Right lobe of liver (tissue), 6 donors: ENCODE measurements at regions not wholly inside any gene's neighbourhood (a gene's known extent, or its start where the extent isn't known, plus 50 kb on each side); places are given as distances from the start of the nearest gene placed in this dataset.

Experiments used
- ATAC-seq, 4 donors: fragments of 200-7000 bp; cut with Tn5 transposase; one replicate each; pipeline ENCODE4 v1.9.1; 2020; ENCODE audit warnings: mild to moderate bottlenecking in 4 of 4, moderate library complexity in 4 of 4
- DNase-seq, 3 donors: peaks; one replicate each; pipeline ENCODE4 v3.0.0-alpha.2; 2020
- H3K27ac ChIP-seq, 3 donors: fragments of 200-600 bp; one replicate each; pipeline ENCODE4 v1.8.0; 2022
- H3K27me3 ChIP-seq, 2 donors: fragments of 200-600 bp; one replicate each; pipeline ENCODE4 v1.8.0; 2022
- H3K36me3 ChIP-seq, 4 donors: fragments of 200-600 bp; sonication (generic) in 1 of 4; one replicate each; pipeline versions ENCODE4 v1.5.1 to v1.8.0; 2017 to 2022; ENCODE audit warnings: control low read depth in 1 of 4
- H3K4me1 ChIP-seq, 4 donors: fragments of 200-600 bp; sonication (generic) in 1 of 4; one replicate each; pipeline versions ENCODE4 v1.5.1 to v1.8.0; 2017 to 2022; ENCODE audit warnings: control low read depth in 1 of 4
- H3K4me3 ChIP-seq, 3 donors: fragments of 200-600 bp; one replicate each; pipeline ENCODE4 v1.8.0; 2022
- H3K9me3 ChIP-seq, 4 donors: fragments of 200-600 bp; sonication (generic) in 1 of 4; one replicate each; pipeline versions ENCODE4 v1.5.1 to v1.8.0; 2017 to 2022; ENCODE audit warnings: control low read depth in 1 of 4
- POLR2A ChIP-seq: fragments of 450-650 bp; IDR thresholded peaks from one replicate; pipeline ENCODE4 v1.6.1; 2017; ENCODE audit warnings: antibody characterized with exemption, mild to moderate bottlenecking
- WGBS: methylation state at CpG from one replicate; pipeline ENCODE4 v1.1.6; 2018; ENCODE audit warnings: low coverage, low lambda C conversion rate; ENCODE audit not compliant: insufficient coverage; ENCODE audit errors: missing lambda C conversion rate; 5-methylcytosine and 5-hydroxymethylcytosine counted together
- intact Hi-C, 2 donors: fragments of 100-400 bp; cut with DNase I; formaldehyde crosslinking; loops; one replicate each; pipeline versions ENCODE4 v1.11.2 to v1.14.1; 2022
- TF ChIP-seq, protein P1 (sequence below), 4 donors: fragments of 200-600 bp in 3 of 4; fragments of 450-650 bp in 1 of 4; IDR thresholded peaks; one replicate each; pipeline versions ENCODE4 v1.5.1 to v1.8.0; 2016 to 2022; ENCODE audit warnings: antibody characterized with exemption in 4 of 4, mild to moderate bottlenecking in 2 of 4
- donor health status: DM: no; HTN: yes; CAD: no.
- donor health status: DM: no; HTN: no; CAD: no.
- donor health status: DM: no; HTN: no; CAD: no.
- donor health status: DM: no; HTN: yes; CAD: no.
- donor health status: DM: no; HTN: yes; CAD: no.

- WGBS, result 64% methylated on average over 10 of the region's 10 CpGs
- Histone ChIP-seq H3K27ac (peak overlapping the region; percentile 31 to 83 (median 65)), H3K4me3 (peak overlapping the region in 2 of 3 donors; percentile 40 to 55), H3K4me1 (peaks cover 0 to 17% (median 5%) of the 10 kb centered on the region in 4 donors), H3K27me3 (peaks cover 0 to 10% of the 10 kb centered on the region in 2 donors), H3K36me3 (no peaks in the 10 kb centered on the region), H3K9me3 (no peaks in the 10 kb centered on the region)
- no peak for TF ChIP-seq POLR2A
- TF ChIP-seq, protein P1, sequence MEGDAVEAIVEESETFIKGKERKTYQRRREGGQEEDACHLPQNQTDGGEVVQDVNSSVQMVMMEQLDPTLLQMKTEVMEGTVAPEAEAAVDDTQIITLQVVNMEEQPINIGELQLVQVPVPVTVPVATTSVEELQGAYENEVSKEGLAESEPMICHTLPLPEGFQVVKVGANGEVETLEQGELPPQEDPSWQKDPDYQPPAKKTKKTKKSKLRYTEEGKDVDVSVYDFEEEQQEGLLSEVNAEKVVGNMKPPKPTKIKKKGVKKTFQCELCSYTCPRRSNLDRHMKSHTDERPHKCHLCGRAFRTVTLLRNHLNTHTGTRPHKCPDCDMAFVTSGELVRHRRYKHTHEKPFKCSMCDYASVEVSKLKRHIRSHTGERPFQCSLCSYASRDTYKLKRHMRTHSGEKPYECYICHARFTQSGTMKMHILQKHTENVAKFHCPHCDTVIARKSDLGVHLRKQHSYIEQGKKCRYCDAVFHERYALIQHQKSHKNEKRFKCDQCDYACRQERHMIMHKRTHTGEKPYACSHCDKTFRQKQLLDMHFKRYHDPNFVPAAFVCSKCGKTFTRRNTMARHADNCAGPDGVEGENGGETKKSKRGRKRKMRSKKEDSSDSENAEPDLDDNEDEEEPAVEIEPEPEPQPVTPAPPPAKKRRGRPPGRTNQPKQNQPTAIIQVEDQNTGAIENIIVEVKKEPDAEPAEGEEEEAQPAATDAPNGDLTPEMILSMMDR (IDR thresholded peaks at IDR 0.05), result no peak
- DNase-seq (no peak), ATAC-seq (no peak)
- intact Hi-C loops, result no loop called here
These were observed 91.2 kb upstream of the SIRPA start for GRCh38 chr20:1803932-1804501.

DNA sequence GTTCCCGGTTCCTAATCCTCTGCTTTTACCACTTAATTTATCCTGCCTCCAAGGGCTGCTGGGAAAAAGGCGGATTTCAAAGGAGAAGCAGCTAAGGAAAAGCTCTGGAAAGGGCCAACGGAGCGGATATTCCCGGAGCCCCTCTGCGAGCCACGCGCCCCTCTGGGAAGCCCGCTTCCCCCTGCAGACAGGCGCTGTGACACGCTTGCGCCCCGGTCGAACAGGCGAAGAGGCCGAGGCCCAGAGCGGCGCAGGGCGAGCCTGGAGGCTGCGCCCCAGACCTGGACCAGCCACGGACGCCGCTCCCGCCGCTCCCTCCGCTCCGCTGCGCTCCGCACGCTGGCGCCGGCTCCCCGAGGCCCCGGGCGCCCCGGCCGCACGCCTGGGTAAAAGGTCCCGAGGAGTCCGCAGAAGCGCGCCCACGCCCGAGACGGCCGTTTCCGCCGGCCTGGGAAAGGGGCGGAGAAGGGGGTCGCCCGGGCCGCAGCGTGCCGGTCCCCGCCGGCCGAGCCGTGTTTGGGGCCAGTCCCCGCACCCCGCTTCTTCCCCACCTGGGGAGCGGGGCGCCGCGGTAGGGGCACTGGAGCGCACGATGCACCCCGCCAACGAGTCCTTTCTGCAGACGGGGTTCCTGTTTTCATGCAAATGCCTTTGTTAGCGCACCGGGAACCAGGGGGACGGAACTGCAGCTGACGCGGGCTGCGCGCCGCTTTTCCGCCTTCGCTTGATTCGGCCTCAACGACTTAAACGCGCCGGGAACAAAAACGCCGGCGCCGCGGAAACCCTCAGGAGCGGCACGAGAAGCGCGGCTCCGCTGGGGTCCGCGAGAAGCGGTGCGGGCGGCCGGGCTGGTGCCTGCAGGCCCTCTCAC, 91.9 kb upstream of the SIRPA start:
- Histone ChIP-seq H3K27me3 (peaks cover 0 to 10% of the 10 kb centered on the region in 2 donors), H3K4me1 (peaks cover 0 to 17% (median 5%) of the 10 kb centered on the region in 4 donors), H3K36me3 (no peaks in the 10 kb centered on the region), H3K4me3 (peak overlapping the region; percentile 40 to 55 (median 44)), H3K9me3 (no peaks in the 10 kb centered on the region), H3K27ac (peak overlapping the region; percentile 39 to 83 (median 65))
- TF ChIP-seq, protein P1 (IDR thresholded peaks at IDR 0.05), result no peak
- TF ChIP-seq POLR2A, result peak; percentile 37
- 3% methylated on average over 10 of the region's 100 CpGs for WGBS
- peak; percentile 72 to 75 (median 74) for DNase-seq
- intact Hi-C loops, result no loop called here
- peak; percentile 53 to 68 (median 58) for ATAC-seq

DNA sequence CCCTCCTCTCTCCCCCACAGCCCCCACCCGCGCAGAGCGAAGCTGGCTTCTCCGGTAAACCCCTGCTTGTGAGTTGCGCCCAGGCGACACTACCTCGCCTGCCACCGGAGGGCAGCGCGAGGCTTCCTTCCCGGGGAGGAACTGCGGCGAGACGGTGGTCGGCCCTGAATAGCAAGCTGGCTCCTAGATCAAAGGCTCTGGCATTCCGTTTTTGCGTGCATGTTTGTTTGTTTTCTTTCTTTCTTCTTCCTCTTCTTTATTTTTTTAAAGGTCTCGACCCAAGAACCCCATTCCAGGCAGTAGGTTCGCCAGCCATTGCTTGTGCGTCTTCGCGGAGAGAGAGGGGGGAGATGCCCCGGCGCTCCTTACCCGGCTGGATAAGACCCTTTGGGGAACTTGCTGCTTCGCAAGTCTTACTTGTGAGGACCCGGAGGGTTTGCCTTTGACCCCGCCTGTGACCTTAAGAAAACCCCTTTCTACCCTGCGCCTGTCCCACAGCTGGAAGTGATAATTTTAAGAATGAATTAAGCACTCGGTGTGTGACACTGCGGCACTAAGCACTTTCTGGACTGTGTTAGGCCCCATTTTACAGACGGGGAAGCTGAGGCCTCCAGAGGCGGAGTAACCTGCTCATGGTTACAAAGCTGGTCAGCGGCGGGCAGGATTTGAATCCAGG, 92.7 kb upstream of the SIRPA start:
- Histone ChIP-seq H3K36me3 (no peaks in the 10 kb centered on the region), H3K4me1 (peaks cover 0 to 17% (median 5%) of the 10 kb centered on the region in 4 donors), H3K27ac (peak overlapping the region in 2 of 3 donors; percentile 65 to 83), H3K9me3 (no peaks in the 10 kb centered on the region), H3K27me3 (peaks cover 0 to 10% of the 10 kb centered on the region in 2 donors), H3K4me3 (peak overlapping the region; percentile 40 to 55 (median 44))
- 2% methylated on average over 33 of the region's 35 CpGs for WGBS
- DNase-seq, result peak; percentile 61 to 81 (median 79)
- intact Hi-C loops, result no loop called here
- ATAC-seq, result peak; percentile 76 to 85 (median 81)
- TF ChIP-seq, protein P1 (IDR thresholded peaks at IDR 0.05), result peak; percentile 63 to 73 (median 64)
- TF ChIP-seq POLR2A, result no peak

DNA sequence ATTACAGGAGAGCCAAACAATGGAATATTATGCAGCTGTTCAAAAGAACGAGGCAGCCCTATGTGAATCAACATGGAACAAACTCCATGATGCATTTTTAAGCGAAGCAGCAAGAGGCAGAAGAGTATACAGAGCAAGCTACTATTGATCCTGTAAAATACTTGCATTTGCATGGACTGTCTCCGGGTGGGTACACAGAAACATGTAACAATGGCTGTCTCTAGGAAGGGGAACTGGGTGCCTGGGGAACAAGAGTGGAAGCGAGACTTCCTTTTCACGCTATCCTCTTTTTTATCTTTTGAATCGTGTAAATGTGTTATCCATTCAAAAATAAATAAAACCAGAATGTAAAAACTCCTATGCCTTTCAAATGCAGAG, 93.3 kb upstream of the SIRPA start:
- intact Hi-C loops, result no loop called here
- Histone ChIP-seq H3K4me3 (no peak overlapping the region), H3K9me3 (no peaks in the 10 kb centered on the region), H3K4me1 (peaks cover 0 to 17% (median 5%) of the 10 kb centered on the region in 4 donors), H3K27me3 (peaks cover 0 to 10% of the 10 kb centered on the region in 2 donors), H3K27ac (no peak overlapping the region), H3K36me3 (no peaks in the 10 kb centered on the region)
- ATAC-seq (no peak), DNase-seq (no peak)
- WGBS, result 27% methylated on average over 6 of the region's 6 CpGs
- TF ChIP-seq POLR2A, result no peak
- TF ChIP-seq, protein P1 (IDR thresholded peaks at IDR 0.05), result no peak
